IMR-90 (cell line): ENCODE measurements at regions not wholly inside any gene's neighbourhood (a gene's known extent, or its start where the extent isn't known, plus 50 kb on each side); places are given as distances from the start of the nearest gene placed in this dataset.

Experiments
- ATAC-seq: fragments of 200-7000 bp; cut with Tn5 transposase; 2 replicates; pipeline ENCODE4 v1.9.1; 2020; ENCODE audit warnings: low read depth, mild to moderate bottlenecking, moderate library complexity
- BruUV-seq: library from RNA; stranded (reverse); fragments of 400-500 nt; replicated peaks from 2 replicates; lab custom pipeline; 2021; lab: Mats Ljungman, UMichigan
- CTCF ChIA-PET: fragments of 300-600 bp; formaldehyde crosslinking; extraction: SDS; loops from one replicate; lab custom pipeline; 2021; ENCODE audit warnings: antibody characterized with exemption; lab: Yijun Ruan, JAX
- POLR2A ChIA-PET: fragments of 300-600 bp; sonication (Branson Sonifier 250); formaldehyde crosslinking; loops from one replicate; lab custom pipeline; 2022; ENCODE audit warnings: antibody characterized with exemption; ENCODE audit not compliant: unreplicated experiment; lab: Charles Lee
- DNase-seq: peaks from one replicate; pipeline ENCODE4 v3.0.0; 2013
- H2AFZ ChIP-seq: replicated peaks from 2 replicates; pipeline ENCODE3; 2013; ENCODE audit warnings: low read length, mild to moderate bottlenecking; ENCODE audit not compliant: poor library complexity
- H2AK5ac ChIP-seq: 2 replicates; pipeline ENCODE4 v1.6.1; 2013; ENCODE audit warnings: low read depth, low read length, inconsistent platforms
- H2AK9ac ChIP-seq: replicated peaks from 2 replicates; pipeline ENCODE3; 2013; ENCODE audit warnings: mild to moderate bottlenecking, low read depth, low read length, moderate library complexity; ENCODE audit not compliant: poor library complexity
- H2BK120ac ChIP-seq: 2 replicates; pipeline ENCODE4 v1.6.1; 2013; ENCODE audit warnings: low read depth, low read length, inconsistent platforms
- H2BK15ac ChIP-seq: 3 replicates; pipeline ENCODE4 v1.6.1; 2013; ENCODE audit warnings: low read depth, low read length, inconsistent platforms
- H2BK20ac ChIP-seq: 2 replicates; pipeline ENCODE4 v1.6.1; 2013; ENCODE audit warnings: low read depth, mild to moderate bottlenecking, inconsistent platforms, low read length, moderate library complexity
- H2BK5ac ChIP-seq: 2 replicates; pipeline ENCODE4 v1.6.1; 2013; ENCODE audit warnings: mild to moderate bottlenecking, low read depth, low read length, inconsistent platforms; ENCODE audit not compliant: poor library complexity, severe bottlenecking
- H3K14ac ChIP-seq: replicated peaks from 2 replicates; pipeline ENCODE4 v1.6.1; 2013; ENCODE audit warnings: low read depth, low read length, inconsistent platforms
- H3K18ac ChIP-seq: 2 replicates; pipeline ENCODE4 v1.6.1; 2013; ENCODE audit warnings: low read depth, low read length, control low read depth
- H3K23ac ChIP-seq: 2 replicates; pipeline ENCODE4 v1.6.1; 2013; ENCODE audit warnings: low read depth, low read length, inconsistent platforms
- H3K27ac ChIP-seq: 2 replicates; pipeline ENCODE4 v1.5.1; 2013; ENCODE audit warnings: mild to moderate bottlenecking, control low read depth, low read length; ENCODE audit not compliant: insufficient read depth
- H3K27me3 ChIP-seq: 2 replicates; pipeline ENCODE4 v1.6.1; 2013; ENCODE audit warnings: low read length; ENCODE audit not compliant: control insufficient read depth, insufficient read depth
- H3K36me3 ChIP-seq: 2 replicates; pipeline ENCODE4 v1.6.1; 2013; ENCODE audit warnings: low read length, mixed read lengths; ENCODE audit not compliant: control insufficient read depth, insufficient read depth
- H3K4ac ChIP-seq: 2 replicates; pipeline ENCODE4 v1.6.1; 2013; ENCODE audit warnings: low read depth, low read length, inconsistent platforms
- H3K4me1 ChIP-seq: 2 replicates; pipeline ENCODE4 v1.6.1; 2013; ENCODE audit warnings: low read length, mixed read lengths; ENCODE audit not compliant: control insufficient read depth, insufficient read depth
- H3K4me2 ChIP-seq: 2 replicates; pipeline ENCODE4 v1.6.1; 2013; ENCODE audit warnings: low read depth, mild to moderate bottlenecking, control low read depth, low read length, moderate library complexity
- H3K4me3 ChIP-seq: 2 replicates; pipeline ENCODE4 v1.5.1; 2013; ENCODE audit warnings: low read depth, mild to moderate bottlenecking, control low read depth, low read length, moderate library complexity; ENCODE audit not compliant: insufficient read depth
- H3K56ac ChIP-seq: 2 replicates; pipeline ENCODE4 v1.6.1; 2013; ENCODE audit warnings: low read length, inconsistent platforms; ENCODE audit not compliant: insufficient read depth; ENCODE audit errors: extremely low read depth
- H3K79me1 ChIP-seq, 2 experiments: 2 replicates each; pipeline ENCODE4 v1.6.1; 2013; ENCODE audit warnings: low read length in 2 of 2, inconsistent platforms in 1 of 2, low read depth in 1 of 2
- H3K9ac ChIP-seq: 2 replicates; pipeline ENCODE4 v1.6.1; 2013; ENCODE audit warnings: low read depth, low read length, control low read depth
- H3K9me1 ChIP-seq: 2 replicates; pipeline ENCODE4 v1.6.1; 2013; ENCODE audit warnings: low read length, inconsistent platforms; ENCODE audit not compliant: insufficient read depth
- H3K9me3 ChIP-seq: 2 replicates; pipeline ENCODE4 v1.6.1; 2013; ENCODE audit warnings: low read length; ENCODE audit not compliant: control insufficient read depth, insufficient read depth
- H4K20me1 ChIP-seq: 2 replicates; pipeline ENCODE4 v1.6.1; 2013; ENCODE audit warnings: low read length, inconsistent platforms; ENCODE audit not compliant: insufficient read depth
- H4K5ac ChIP-seq: 2 replicates; pipeline ENCODE4 v1.6.1; 2013; ENCODE audit warnings: mild to moderate bottlenecking, low read depth, low read length, control low read depth
- H4K8ac ChIP-seq, 2 experiments: 2 replicates each; pipeline ENCODE4 v1.6.1; 2013; ENCODE audit warnings: low read depth in 2 of 2, low read length in 2 of 2, control low read depth in 1 of 2, inconsistent platforms in 1 of 2
- H4K91ac ChIP-seq: 2 replicates; pipeline ENCODE4 v1.6.1; 2013; ENCODE audit warnings: low read depth, low read length, inconsistent platforms; ENCODE audit not compliant: insufficient read depth
- BHLHE40 ChIP-seq: fragments of 150-350 bp; IDR thresholded peaks from 2 replicates; pipeline ENCODE4 v1.6.1; 2016; ENCODE audit warnings: mild to moderate bottlenecking, low read depth, low read length
- CEBPB ChIP-seq: IDR thresholded peaks from 2 replicates; pipeline ENCODE4 v1.6.1; 2012; ENCODE audit warnings: low read depth, low read length, improper control_type of control experiment
- CHD1 ChIP-seq: IDR thresholded peaks from 2 replicates; pipeline ENCODE4 v1.6.1; 2012; ENCODE audit warnings: low read depth, low read length, improper control_type of control experiment
- FOS ChIP-seq: fragments of 150-350 bp; IDR thresholded peaks from 2 replicates; pipeline ENCODE4 v1.6.1; 2016; ENCODE audit warnings: low read depth, low read length
- MAFK ChIP-seq: IDR thresholded peaks from 2 replicates; pipeline ENCODE4 v1.6.1; 2012; ENCODE audit warnings: low read depth, low read length, improper control_type of control experiment
- NFE2L2 ChIP-seq: fragments of 150-350 bp; IDR thresholded peaks from 2 replicates; pipeline ENCODE4 v1.6.1; 2016; ENCODE audit warnings: low read depth, mild to moderate bottlenecking, low read length
- POLR2A ChIP-seq: IDR thresholded peaks from 2 replicates; pipeline ENCODE4 v1.6.1; 2012; ENCODE audit warnings: mild to moderate bottlenecking, low read depth, low read length
- RAD21 ChIP-seq: IDR thresholded peaks from 2 replicates; pipeline ENCODE4 v1.6.1; 2012; ENCODE audit warnings: low read length, improper control_type of control experiment
- RCOR1 ChIP-seq: IDR thresholded peaks from 2 replicates; pipeline ENCODE4 v1.6.1; 2012; ENCODE audit warnings: mild to moderate bottlenecking, low read length, improper control_type of control experiment; ENCODE audit not compliant: insufficient replicate concordance
- SMC3 ChIP-seq: fragments of 150-350 bp; IDR thresholded peaks from 2 replicates; pipeline ENCODE4 v1.6.1; 2016; ENCODE audit warnings: low read depth, mild to moderate bottlenecking, antibody characterized with exemption, low read length, moderate library complexity
- WGBS, 2 experiments: methylation state at CpG; one replicate each; pipeline versions ENCODE4 v1.1.5 to v1.1.7; 2013; ENCODE audit warnings: missing lambda C conversion rate in 2 of 2; ENCODE audit not compliant: insufficient read length in 1 of 2; ENCODE audit errors: extremely low coverage in 2 of 2; 5-methylcytosine and 5-hydroxymethylcytosine counted together
- dilution Hi-C: fragments of 300-500 bp; cut with HindIII; formaldehyde crosslinking; loops from one replicate; pipeline ENCODE4 v1.14.3; 2018; ENCODE audit warnings: low sequenced_read_pairs; ENCODE audit not compliant: unreplicated experiment
- in situ Hi-C: fragments of 300-500 bp; cut with MboI; formaldehyde crosslinking; loops from 3 replicates; pipeline ENCODE4 v1.14.3; 2019; ENCODE audit warnings: low sequenced_read_pairs, inconsistent platforms, mixed read lengths
- intact Hi-C: fragments of 100-400 bp; cut with micrococcal nuclease; formaldehyde crosslinking; loops from 2 replicates; pipeline ENCODE4 v1.10.0; 2022
- TF ChIP-seq, protein P1 (sequence below): fragments of 150-350 bp; IDR thresholded peaks from 2 replicates; pipeline ENCODE4 v1.6.1; 2017; ENCODE audit warnings: mild to moderate bottlenecking, antibody characterized with exemption, low read length, low read depth
- TF ChIP-seq, protein P2 (sequence below): conservative IDR thresholded peaks from 2 replicates; pipeline ENCODE4 v1.5.1; 2012; ENCODE audit warnings: mild to moderate bottlenecking, low read depth, low read length, improper control_type of control experiment

DNA sequence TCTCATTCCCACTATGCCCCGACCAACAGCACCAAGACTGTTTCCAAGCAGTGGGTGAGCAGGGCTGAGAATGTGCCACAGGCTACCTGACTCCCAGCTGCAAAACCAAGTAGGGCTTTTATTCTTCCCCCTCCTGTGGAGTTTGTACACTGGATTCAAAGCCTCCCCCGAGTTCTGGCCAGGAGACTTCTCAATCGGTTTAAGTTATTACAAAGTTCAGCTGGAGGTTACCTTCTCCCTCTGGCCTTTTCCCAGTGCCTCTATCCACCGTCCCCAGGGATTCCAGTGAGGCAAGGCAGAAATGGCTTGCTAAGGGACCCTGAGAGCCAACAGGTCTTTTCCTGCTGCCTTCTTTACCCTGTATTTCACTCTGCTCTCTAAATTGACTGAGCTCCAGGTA, 217.0 kb downstream of the ADGRG6 start:
- no TSS peak for BruUV-seq
- H2AK5ac ChIP-seq: no peak overlapping the region
- no peaks in the 10 kb centered on the region for H3K79me1 ChIP-seq
- H2BK120ac ChIP-seq: no peak overlapping the region
- ATAC-seq (no peak), DNase-seq (no peak)
- H3K4me2 ChIP-seq: no peak overlapping the region
- peaks cover under 1% of the 10 kb centered on the region; the same call in 1 of the 2 replicates for H3K4me1 ChIP-seq
- H3K14ac ChIP-seq: no peak overlapping the region
- H4K91ac ChIP-seq: no peak overlapping the region
- dilution Hi-C loops: no loop called here
- no peaks in the 10 kb centered on the region for H3K9me1 ChIP-seq
- H2BK5ac ChIP-seq: no peak overlapping the region
- H3K9ac ChIP-seq: no peak overlapping the region
- H3K27ac ChIP-seq: no peak overlapping the region
- H3K4ac ChIP-seq: no peak overlapping the region
- H4K8ac ChIP-seq: no peak overlapping the region
- CTCF ChIA-PET: no interaction called here
- no peak overlapping the region for H2AFZ ChIP-seq
- H2AK9ac ChIP-seq: no peak overlapping the region
- no peaks in the 10 kb centered on the region for H3K36me3 ChIP-seq
- in situ Hi-C loops: no loop called here
- no peaks in the 10 kb centered on the region; the same call in none of the 2 replicates for H3K27me3 ChIP-seq
- no peak overlapping the region for H2BK20ac ChIP-seq
- intact Hi-C loops: no loop called here
- no peak overlapping the region for H3K18ac ChIP-seq
- POLR2A ChIA-PET: no interaction called here
- no peak overlapping the region for H2BK15ac ChIP-seq
- H3K4me3 ChIP-seq: no peak overlapping the region
- WGBS, 2 experiments: no CpG with 5 or more reads among the region's 4 CpGs
- TF ChIP-seq MAFK: no peak
- TF ChIP-seq SMC3: no peak
- no peak for TF ChIP-seq POLR2A
- TF ChIP-seq CEBPB: no peak
- no peak for TF ChIP-seq NFE2L2
- TF ChIP-seq BHLHE40: no peak
- TF ChIP-seq, protein P1, sequence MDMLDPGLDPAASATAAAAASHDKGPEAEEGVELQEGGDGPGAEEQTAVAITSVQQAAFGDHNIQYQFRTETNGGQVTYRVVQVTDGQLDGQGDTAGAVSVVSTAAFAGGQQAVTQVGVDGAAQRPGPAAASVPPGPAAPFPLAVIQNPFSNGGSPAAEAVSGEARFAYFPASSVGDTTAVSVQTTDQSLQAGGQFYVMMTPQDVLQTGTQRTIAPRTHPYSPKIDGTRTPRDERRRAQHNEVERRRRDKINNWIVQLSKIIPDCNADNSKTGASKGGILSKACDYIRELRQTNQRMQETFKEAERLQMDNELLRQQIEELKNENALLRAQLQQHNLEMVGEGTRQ: no peak
- TF ChIP-seq, protein P2, sequence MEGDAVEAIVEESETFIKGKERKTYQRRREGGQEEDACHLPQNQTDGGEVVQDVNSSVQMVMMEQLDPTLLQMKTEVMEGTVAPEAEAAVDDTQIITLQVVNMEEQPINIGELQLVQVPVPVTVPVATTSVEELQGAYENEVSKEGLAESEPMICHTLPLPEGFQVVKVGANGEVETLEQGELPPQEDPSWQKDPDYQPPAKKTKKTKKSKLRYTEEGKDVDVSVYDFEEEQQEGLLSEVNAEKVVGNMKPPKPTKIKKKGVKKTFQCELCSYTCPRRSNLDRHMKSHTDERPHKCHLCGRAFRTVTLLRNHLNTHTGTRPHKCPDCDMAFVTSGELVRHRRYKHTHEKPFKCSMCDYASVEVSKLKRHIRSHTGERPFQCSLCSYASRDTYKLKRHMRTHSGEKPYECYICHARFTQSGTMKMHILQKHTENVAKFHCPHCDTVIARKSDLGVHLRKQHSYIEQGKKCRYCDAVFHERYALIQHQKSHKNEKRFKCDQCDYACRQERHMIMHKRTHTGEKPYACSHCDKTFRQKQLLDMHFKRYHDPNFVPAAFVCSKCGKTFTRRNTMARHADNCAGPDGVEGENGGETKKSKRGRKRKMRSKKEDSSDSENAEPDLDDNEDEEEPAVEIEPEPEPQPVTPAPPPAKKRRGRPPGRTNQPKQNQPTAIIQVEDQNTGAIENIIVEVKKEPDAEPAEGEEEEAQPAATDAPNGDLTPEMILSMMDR: no peak
- TF ChIP-seq CHD1: no peak
- TF ChIP-seq RCOR1: no peak
- TF ChIP-seq FOS: no peak
- no peak for TF ChIP-seq RAD21
- no peaks in the 10 kb centered on the region for H3K9me3 ChIP-seq
- no peak overlapping the region for H3K56ac ChIP-seq
- H3K23ac ChIP-seq: no peak overlapping the region
- H4K20me1 ChIP-seq: no peaks in the 10 kb centered on the region
- no peak overlapping the region for H4K5ac ChIP-seq
